Trophoblast cell (in vitro differentiated cells and primary cell): ENCODE measurements at regions not wholly inside any gene's neighbourhood (a gene's known extent, or its start where the extent isn't known, plus 50 kb on each side); places are given as distances from the start of the nearest gene placed in this dataset.

ENCODE experiments used
- DNase-seq, 2 donors: peaks; one replicate each; pipeline ENCODE4 v3.0.0-alpha.2; 2016
- H2AFZ ChIP-seq: 2 replicates; pipeline ENCODE4 v1.6.1; 2013; ENCODE audit warnings: low read length, moderate library complexity, mild to moderate bottlenecking; ENCODE audit not compliant: insufficient read depth, poor library complexity
- H2AK5ac ChIP-seq: 2 replicates; pipeline ENCODE4 v1.6.1; 2013; ENCODE audit warnings: mild to moderate bottlenecking, low read length
- H2BK120ac ChIP-seq: 2 replicates; pipeline ENCODE4 v1.6.1; 2013; ENCODE audit warnings: low read length, mild to moderate bottlenecking, moderate library complexity; ENCODE audit not compliant: insufficient read depth, poor library complexity
- H2BK12ac ChIP-seq: 2 replicates; pipeline ENCODE4 v1.6.1; 2013; ENCODE audit warnings: mild to moderate bottlenecking, low read length, moderate library complexity
- H2BK5ac ChIP-seq: 2 replicates; pipeline ENCODE4 v1.6.1; 2013; ENCODE audit warnings: low read length, low read depth, moderate library complexity, mild to moderate bottlenecking; ENCODE audit not compliant: poor library complexity
- H3K14ac ChIP-seq: 2 replicates; pipeline ENCODE4 v1.6.1; 2013; ENCODE audit warnings: mild to moderate bottlenecking, low read length
- H3K18ac ChIP-seq: 2 replicates; pipeline ENCODE4 v1.6.1; 2013; ENCODE audit warnings: mild to moderate bottlenecking, low read length
- H3K23ac ChIP-seq: 2 replicates; pipeline ENCODE4 v1.6.1; 2013; ENCODE audit warnings: low read length
- H3K27ac ChIP-seq: 2 replicates; pipeline ENCODE4 v1.5.1; 2013; ENCODE audit warnings: low read depth, mild to moderate bottlenecking, inconsistent platforms, low read length, moderate library complexity
- H3K27me3 ChIP-seq: 2 replicates; pipeline ENCODE4 v1.6.1; 2013; ENCODE audit warnings: inconsistent platforms, mild to moderate bottlenecking, low read length, moderate library complexity; ENCODE audit not compliant: insufficient read depth
- H3K36me3 ChIP-seq, 2 experiments: 1 replicate in 1 of 2; 2 replicates in 1 of 2; pipeline ENCODE4 v1.6.1; 2013; ENCODE audit warnings: low read length in 2 of 2, mild to moderate bottlenecking in 2 of 2, moderate library complexity in 1 of 2; ENCODE audit not compliant: insufficient read depth in 2 of 2, control insufficient read depth in 1 of 2
- H3K4ac ChIP-seq: 2 replicates; pipeline ENCODE4 v1.6.1; 2013; ENCODE audit warnings: low read depth, mild to moderate bottlenecking, low read length, moderate library complexity
- H3K4me1 ChIP-seq, 2 experiments: 1 replicate in 1 of 2; 2 replicates in 1 of 2; pipeline ENCODE4 v1.6.1; 2013; ENCODE audit warnings: low read length in 2 of 2, mild to moderate bottlenecking in 2 of 2, moderate library complexity in 1 of 2; ENCODE audit not compliant: insufficient read depth in 2 of 2, control insufficient read depth in 1 of 2
- H3K4me2 ChIP-seq: 2 replicates; pipeline ENCODE4 v1.6.1; 2013; ENCODE audit warnings: inconsistent platforms, mild to moderate bottlenecking, low read length, moderate library complexity
- H3K4me3 ChIP-seq: 2 replicates; pipeline ENCODE4 v1.5.1; 2013; ENCODE audit warnings: mild to moderate bottlenecking, low read depth, low read length, inconsistent platforms
- H3K79me1 ChIP-seq: one replicate; pipeline ENCODE4 v1.6.1; 2013; ENCODE audit warnings: low read length
- H3K79me2 ChIP-seq: 2 replicates; pipeline ENCODE4 v1.6.1; 2013; ENCODE audit warnings: low read length, mild to moderate bottlenecking; ENCODE audit not compliant: control insufficient read depth, insufficient read depth, poor library complexity
- H3K9ac ChIP-seq: 2 replicates; pipeline ENCODE4 v1.6.1; 2013; ENCODE audit warnings: mild to moderate bottlenecking, low read length
- H3K9me3 ChIP-seq: 2 replicates; pipeline ENCODE4 v1.6.1; 2013; ENCODE audit warnings: low read depth, mild to moderate bottlenecking, control low read depth, inconsistent platforms, low read length; ENCODE audit not compliant: insufficient read depth
- H4K12ac ChIP-seq: 2 replicates; pipeline ENCODE4 v1.6.1; 2013; ENCODE audit warnings: low read depth, mild to moderate bottlenecking, low read length, moderate library complexity
- H4K8ac ChIP-seq: 2 replicates; pipeline ENCODE4 v1.6.1; 2013; ENCODE audit warnings: low read depth, mild to moderate bottlenecking, low read length, moderate library complexity
- H4K91ac ChIP-seq: one replicate; pipeline ENCODE4 v1.6.1; 2013; ENCODE audit warnings: low read depth, mild to moderate bottlenecking, low read length, moderate library complexity
- WGBS: extraction: QIAGEN DNeasy Blood & Tissue Kit; methylation state at CpG from one replicate; pipeline ENCODE4 v1.1.7; 2013; ENCODE audit warnings: missing lambda C conversion rate; ENCODE audit not compliant: insufficient read length, insufficient coverage; ENCODE audit errors: extremely low coverage; 5-methylcytosine and 5-hydroxymethylcytosine counted together

GRCh38 chrX:39298821-39299220, 497.6 kb downstream of the MID1IP1 start:
- H3K9ac ChIP-seq = no peak overlapping the region
- no peak overlapping the region for H2BK120ac ChIP-seq
- H2AK5ac ChIP-seq = no peak overlapping the region
- WGBS = no CpG with 5 or more reads among the region's 2 CpGs
- no peak overlapping the region for H3K4ac ChIP-seq
- no peak overlapping the region for H3K4me2 ChIP-seq
- no peak for DNase-seq
- H3K36me3 ChIP-seq = no peaks in the 10 kb centered on the region
- no peak overlapping the region for H3K23ac ChIP-seq
- H4K91ac ChIP-seq = no peak overlapping the region
- no peaks in the 10 kb centered on the region for H3K79me1 ChIP-seq
- no peaks in the 10 kb centered on the region for H3K27me3 ChIP-seq
- H4K12ac ChIP-seq = no peak overlapping the region
- H3K79me2 ChIP-seq = no peaks in the 10 kb centered on the region
- no peak overlapping the region for H3K14ac ChIP-seq
- H3K4me3 ChIP-seq = no peak overlapping the region
- H4K8ac ChIP-seq = no peak overlapping the region
- H3K18ac ChIP-seq = no peak overlapping the region
- H2BK12ac ChIP-seq = no peak overlapping the region
- peaks cover 5% of the 10 kb centered on the region for H3K9me3 ChIP-seq
- H2BK5ac ChIP-seq = no peak overlapping the region
- H2AFZ ChIP-seq = no peak overlapping the region
- no peak overlapping the region for H3K27ac ChIP-seq
- no peaks in the 10 kb centered on the region for H3K4me1 ChIP-seq

- Histone ChIP-seq H2BK120ac (no peak overlapping the region), H3K9ac (no peak overlapping the region), H3K9me3 (peaks cover 5% of the 10 kb centered on the region), H4K91ac (no peak overlapping the region), H3K4ac (no peak overlapping the region), H3K79me2 (no peaks in the 10 kb centered on the region), H3K4me3 (no peak overlapping the region), H2AK5ac (no peak overlapping the region), H3K4me2 (no peak overlapping the region), H4K12ac (no peak overlapping the region), H3K4me1 (no peaks in the 10 kb centered on the region), H4K8ac (no peak overlapping the region), H3K14ac (no peak overlapping the region), H3K36me3 (no peaks in the 10 kb centered on the region), H3K27ac (no peak overlapping the region), H3K18ac (no peak overlapping the region), H2BK5ac (no peak overlapping the region), H3K27me3 (no peaks in the 10 kb centered on the region), H2BK12ac (no peak overlapping the region), H3K79me1 (no peaks in the 10 kb centered on the region), H2AFZ (no peak overlapping the region), H3K23ac (no peak overlapping the region)
- no peak for DNase-seq
- WGBS = no CpG with 5 or more reads among the region's 2 CpGs
These were observed 498.4 kb downstream of the MID1IP1 start for GRCh38 chrX:39299615-39300014.

- no peak overlapping the region for H3K4ac ChIP-seq
- H3K27ac ChIP-seq = no peak overlapping the region
- no peak overlapping the region for H3K4me3 ChIP-seq
- peaks cover 5% of the 10 kb centered on the region for H3K9me3 ChIP-seq
- no peaks in the 10 kb centered on the region for H3K27me3 ChIP-seq
- no peak overlapping the region for H2BK120ac ChIP-seq
- DNase-seq = no peak
- no peak overlapping the region for H4K12ac ChIP-seq
- H3K23ac ChIP-seq = no peak overlapping the region
- no peak overlapping the region for H4K91ac ChIP-seq
- no peak overlapping the region for H4K8ac ChIP-seq
- H2AFZ ChIP-seq = no peak overlapping the region
- H2AK5ac ChIP-seq = no peak overlapping the region
- no peak overlapping the region for H3K9ac ChIP-seq
- H3K4me1 ChIP-seq = no peaks in the 10 kb centered on the region
- no peak overlapping the region for H3K14ac ChIP-seq
- H2BK12ac ChIP-seq = no peak overlapping the region
- no peak overlapping the region for H3K18ac ChIP-seq
- no peaks in the 10 kb centered on the region for H3K79me2 ChIP-seq
- no CpG with 5 or more reads among the region's 1 CpG for WGBS
- no peaks in the 10 kb centered on the region for H3K79me1 ChIP-seq
- H3K36me3 ChIP-seq = no peaks in the 10 kb centered on the region
- H3K4me2 ChIP-seq = no peak overlapping the region
- no peak overlapping the region for H2BK5ac ChIP-seq
These were observed 499.8 kb downstream of the MID1IP1 start for GRCh38 chrX:39301036-39301435.

GRCh38 chrX:39302838-39303237, 501.6 kb downstream of the MID1IP1 start:
- H3K27ac ChIP-seq = no peak overlapping the region
- H3K18ac ChIP-seq = no peak overlapping the region
- H3K4ac ChIP-seq = no peak overlapping the region
- H3K14ac ChIP-seq = no peak overlapping the region
- no peak overlapping the region for H2BK12ac ChIP-seq
- no peaks in the 10 kb centered on the region for H3K36me3 ChIP-seq
- no peak overlapping the region for H2BK5ac ChIP-seq
- H2AFZ ChIP-seq = no peak overlapping the region
- no CpG with 5 or more reads among the region's 1 CpG for WGBS
- H3K4me2 ChIP-seq = no peak overlapping the region
- no peak overlapping the region for H4K8ac ChIP-seq
- H4K12ac ChIP-seq = no peak overlapping the region
- no peak overlapping the region for H2BK120ac ChIP-seq
- no peaks in the 10 kb centered on the region for H3K79me2 ChIP-seq
- H3K9ac ChIP-seq = no peak overlapping the region
- H3K4me1 ChIP-seq = no peaks in the 10 kb centered on the region
- no peak overlapping the region for H2AK5ac ChIP-seq
- no peaks in the 10 kb centered on the region for H3K79me1 ChIP-seq
- H3K27me3 ChIP-seq = no peaks in the 10 kb centered on the region
- no peak overlapping the region for H3K4me3 ChIP-seq
- no peak overlapping the region for H4K91ac ChIP-seq
- H3K9me3 ChIP-seq = peaks cover 5% of the 10 kb centered on the region
- no peak for DNase-seq
- no peak overlapping the region for H3K23ac ChIP-seq
